Endothelial cell of umbilical vein (primary cell): ENCODE measurements at regions not wholly inside any gene's neighbourhood (a gene's known extent, or its start where the extent isn't known, plus 50 kb on each side); places are given as distances from the start of the nearest gene placed in this dataset.

Experiments
- BruUV-seq: library from RNA; stranded (reverse); fragments of 400-500 nt; replicated peaks from 2 replicates; lab custom pipeline; 2021; lab: Mats Ljungman, UMichigan
- CTCF ChIA-PET: fragments of 300-600, 350-600 bp; sonication (Branson Sonifier 250); formaldehyde crosslinking; loops from one replicate; lab custom pipeline; 2021; ENCODE audit warnings: antibody characterized with exemption, inconsistent platforms; lab: Charles Lee
- POLR2A ChIA-PET: fragments of 300-600, 350-600 bp; sonication (Branson Sonifier 250); formaldehyde crosslinking; loops from one replicate; lab custom pipeline; 2021; ENCODE audit warnings: antibody characterized with exemption, inconsistent platforms; lab: Charles Lee
- DNase-seq: peaks from one replicate; pipeline ENCODE4 v3.0.0-alpha.2; 2011; ENCODE audit warnings: low read depth, low spot score
- FAIRE-seq: peaks from 2 replicates; lab custom pipeline; 2011; peaks lifted over from hg19 to GRCh38; lab: Jason Lieb, UNC
- H2AFZ ChIP-seq: 2 replicates; pipeline ENCODE4 v1.6.0; 2012; ENCODE audit warnings: low read depth, low read length, control low read depth, inconsistent platforms
- H3K27ac ChIP-seq: 2 replicates; pipeline ENCODE4 v1.5.1; 2011; ENCODE audit warnings: low read depth, mild to moderate bottlenecking, control low read depth, low read length, moderate library complexity; ENCODE audit not compliant: insufficient read depth
- H3K27me3 ChIP-seq, 2 experiments: 2 replicates each; pipeline versions ENCODE4 v1.6.0 to v1.6.1; 2011; ENCODE audit warnings: low read length in 2 of 2, mixed read lengths in 1 of 2; ENCODE audit not compliant: control insufficient read depth in 2 of 2, insufficient read depth in 2 of 2
- H3K36me3 ChIP-seq, 2 experiments: 2 replicates in 1 of 2; 3 replicates in 1 of 2; pipeline ENCODE4 v1.5.1; 2011; ENCODE audit warnings: low read length in 2 of 2, mild to moderate bottlenecking in 1 of 2, moderate library complexity in 1 of 2; ENCODE audit not compliant: control insufficient read depth in 2 of 2, insufficient read depth in 2 of 2; ENCODE audit errors: extremely low read depth in 1 of 2
- H3K4me1 ChIP-seq: 3 replicates; pipeline ENCODE4 v1.5.1; 2011; ENCODE audit warnings: mild to moderate bottlenecking, low read length; ENCODE audit not compliant: control insufficient read depth, insufficient read depth; ENCODE audit errors: extremely low read depth
- H3K4me2 ChIP-seq: 2 replicates; pipeline ENCODE4 v1.6.1; 2011; ENCODE audit warnings: low read length, control low read depth, mixed read lengths; ENCODE audit not compliant: insufficient read depth
- H3K4me3 ChIP-seq, 3 experiments: fragments of 200-600 bp in 1 of 3; sonication (generic), shearing (Covaris generic) in 1 of 3; replicated peaks in 1 of 3; 2 replicates each; pipeline ENCODE4 v1.5.1; 2011 to 2016; ENCODE audit warnings: control low read depth in 3 of 3, low read length in 3 of 3, mild to moderate bottlenecking in 2 of 3, inconsistent platforms in 1 of 3, low read depth in 1 of 3, moderate library complexity in 1 of 3; ENCODE audit not compliant: insufficient read depth in 1 of 3
- H3K79me2 ChIP-seq: 2 replicates; pipeline ENCODE4 v1.6.0; 2012; ENCODE audit warnings: low read length, inconsistent platforms; ENCODE audit not compliant: control insufficient read depth, insufficient read depth
- H3K9ac ChIP-seq: replicated peaks from 2 replicates; pipeline ENCODE3; 2011; ENCODE audit warnings: low read length, control low read depth; ENCODE audit not compliant: insufficient read depth; ENCODE audit errors: extremely low read depth
- H3K9me1 ChIP-seq: replicated peaks from 3 replicates; pipeline ENCODE4 v1.6.0; 2011; ENCODE audit warnings: mild to moderate bottlenecking, low read length; ENCODE audit not compliant: control insufficient read depth, insufficient read depth; ENCODE audit errors: extremely low read depth
- H3K9me3 ChIP-seq: replicated peaks from 2 replicates; pipeline ENCODE4 v1.5.1; 2012; ENCODE audit warnings: low read length, inconsistent platforms; ENCODE audit not compliant: control insufficient read depth, insufficient read depth
- H4K20me1 ChIP-seq: replicated peaks from 2 replicates; pipeline ENCODE3; 2011; ENCODE audit warnings: mild to moderate bottlenecking, low read length; ENCODE audit not compliant: control insufficient read depth, insufficient read depth; ENCODE audit errors: extremely low read depth
- EZH2 ChIP-seq: IDR thresholded peaks from 2 replicates; pipeline ENCODE4 v1.6.1; 2012; ENCODE audit warnings: borderline replicate concordance, low read depth, mild to moderate bottlenecking, moderate library complexity, low read length, inconsistent platforms; ENCODE audit not compliant: severe bottlenecking
- FOS ChIP-seq: IDR thresholded peaks from 2 replicates; pipeline ENCODE4 v1.6.1; 2011; ENCODE audit warnings: mild to moderate bottlenecking, low read length, moderate library complexity, borderline replicate concordance; ENCODE audit not compliant: insufficient read depth
- GATA2 ChIP-seq: IDR thresholded peaks from 2 replicates; pipeline ENCODE4 v1.7.0; 2011; ENCODE audit warnings: low read depth, mild to moderate bottlenecking, moderate library complexity, mixed read lengths, low read length; ENCODE audit not compliant: insufficient read length, insufficient read depth
- JUN ChIP-seq: IDR thresholded peaks from 2 replicates; pipeline ENCODE4 v1.6.1; 2011; ENCODE audit warnings: borderline replicate concordance, low read depth; ENCODE audit not compliant: insufficient read length, insufficient read depth
- MYC ChIP-seq: IDR thresholded peaks from one replicate; pipeline ENCODE4 v1.6.1; 2011; ENCODE audit warnings: mild to moderate bottlenecking, low read depth, low read length
- POLR2A ChIP-seq: IDR thresholded peaks from 2 replicates; pipeline ENCODE4 v1.6.1; 2012; ENCODE audit warnings: low read depth, mild to moderate bottlenecking, control low read depth, low read length
- POLR2AphosphoS5 ChIP-seq: IDR thresholded peaks from 2 replicates; pipeline ENCODE4 v1.6.1; 2012; ENCODE audit warnings: low read depth, mild to moderate bottlenecking, control low read depth, low read length, moderate library complexity; ENCODE audit not compliant: insufficient read depth
- dilution Hi-C: fragments of 300-500 bp; cut with MboI; formaldehyde crosslinking; loops from one replicate; pipeline ENCODE4 v1.15.0; 2019; ENCODE audit warnings: low sequenced_read_pairs; ENCODE audit not compliant: extremely low pct_ligation_motif_present
- intact Hi-C: fragments of 100-400 bp; cut with micrococcal nuclease; formaldehyde crosslinking; loops from one replicate; pipeline ENCODE4 v1.10.0; 2022
- TF ChIP-seq, protein P1 (sequence below), 2 donors: IDR thresholded peaks; 1 replicate in 1 of 2; 2 replicates in 1 of 2; pipeline ENCODE4 v1.5.1; 2011; ENCODE audit warnings: low read length in 2 of 2, mild to moderate bottlenecking in 2 of 2, moderate library complexity in 2 of 2, control low read depth in 1 of 2, inconsistent platforms in 1 of 2, low read depth in 1 of 2; ENCODE audit not compliant: insufficient read depth in 1 of 2; ENCODE audit errors: extremely low read depth in 1 of 2
- TF ChIP-seq, protein P2 (sequence below): IDR thresholded peaks from 2 replicates; pipeline ENCODE4 v1.6.1; 2011; ENCODE audit not compliant: insufficient read depth, insufficient read length

DNA sequence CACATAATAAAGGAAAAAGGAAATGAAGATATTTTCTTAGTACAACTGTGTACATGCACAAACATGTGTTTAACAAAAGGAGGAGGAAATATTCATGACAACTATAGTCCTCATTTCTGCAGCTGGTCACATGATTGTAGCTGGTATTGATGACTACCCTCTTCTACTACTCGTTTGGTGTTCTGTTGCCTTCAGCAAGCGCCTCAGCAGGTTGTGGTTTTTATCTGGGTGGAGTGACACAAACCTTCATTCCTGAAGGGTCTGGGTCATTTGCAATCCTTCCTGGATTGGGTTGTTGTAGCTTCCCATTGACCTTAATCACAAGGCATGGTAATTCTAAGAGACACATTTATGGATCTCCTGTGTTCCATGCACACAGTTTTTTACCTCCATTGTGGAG lies 1009.9 kb upstream of the USP15 start:
- dilution Hi-C loops, result no loop called here
- H3K9me3 ChIP-seq, result no peaks in the 10 kb centered on the region

DNA sequence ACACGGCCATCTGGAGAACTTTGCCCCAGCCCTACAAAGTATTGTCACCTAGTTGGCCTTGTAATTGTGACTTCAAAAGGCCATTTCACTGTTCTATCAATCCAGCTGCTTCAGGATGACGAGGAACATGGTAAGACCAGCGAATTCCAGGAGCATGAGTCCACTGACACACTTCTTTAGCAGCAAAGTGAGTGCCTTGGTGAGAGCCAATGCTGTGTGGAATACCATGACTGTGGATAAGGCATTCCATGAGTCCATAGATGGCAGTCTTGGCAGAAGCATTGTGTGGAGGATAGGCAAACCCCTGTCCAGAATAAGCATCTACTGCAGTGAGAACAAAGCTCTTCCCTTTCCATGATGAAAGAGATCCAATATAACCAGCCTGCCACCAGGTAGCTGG lies 1009.1 kb upstream of the USP15 start:
- intact Hi-C loops, result no loop called here

More for the DNA sequence above, 1009.9 kb upstream of the USP15 start:
- Histone ChIP-seq H3K36me3 (no peaks in the 10 kb centered on the region), H3K4me2 (no peak overlapping the region), H3K4me3 (no peak overlapping the region), H2AFZ (no peak overlapping the region), H3K79me2 (no peaks in the 10 kb centered on the region), H3K4me1 (no peaks in the 10 kb centered on the region), H3K9me1 (no peaks in the 10 kb centered on the region), H3K9ac (no peak overlapping the region), H3K27ac (no peak overlapping the region), H3K27me3 (no peaks in the 10 kb centered on the region), H4K20me1 (no peaks in the 10 kb centered on the region)
- ChIA-PET POLR2A (no interaction called here), CTCF (no interaction called here)
- no peak for DNase-seq
- TF ChIP-seq POLR2A (no peak), MYC (no peak), EZH2 (no peak), JUN (no peak), GATA2 (no peak)
- TF ChIP-seq, protein P1, sequence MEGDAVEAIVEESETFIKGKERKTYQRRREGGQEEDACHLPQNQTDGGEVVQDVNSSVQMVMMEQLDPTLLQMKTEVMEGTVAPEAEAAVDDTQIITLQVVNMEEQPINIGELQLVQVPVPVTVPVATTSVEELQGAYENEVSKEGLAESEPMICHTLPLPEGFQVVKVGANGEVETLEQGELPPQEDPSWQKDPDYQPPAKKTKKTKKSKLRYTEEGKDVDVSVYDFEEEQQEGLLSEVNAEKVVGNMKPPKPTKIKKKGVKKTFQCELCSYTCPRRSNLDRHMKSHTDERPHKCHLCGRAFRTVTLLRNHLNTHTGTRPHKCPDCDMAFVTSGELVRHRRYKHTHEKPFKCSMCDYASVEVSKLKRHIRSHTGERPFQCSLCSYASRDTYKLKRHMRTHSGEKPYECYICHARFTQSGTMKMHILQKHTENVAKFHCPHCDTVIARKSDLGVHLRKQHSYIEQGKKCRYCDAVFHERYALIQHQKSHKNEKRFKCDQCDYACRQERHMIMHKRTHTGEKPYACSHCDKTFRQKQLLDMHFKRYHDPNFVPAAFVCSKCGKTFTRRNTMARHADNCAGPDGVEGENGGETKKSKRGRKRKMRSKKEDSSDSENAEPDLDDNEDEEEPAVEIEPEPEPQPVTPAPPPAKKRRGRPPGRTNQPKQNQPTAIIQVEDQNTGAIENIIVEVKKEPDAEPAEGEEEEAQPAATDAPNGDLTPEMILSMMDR (IDR thresholded peaks at IDR 0.05; ENCODE audit: extremely low read depth in 1 of 2, insufficient read depth in 1 of 2, low read depth in 1 of 2, low read length in 2 of 2), result no peak
- TF ChIP-seq, protein P2, sequence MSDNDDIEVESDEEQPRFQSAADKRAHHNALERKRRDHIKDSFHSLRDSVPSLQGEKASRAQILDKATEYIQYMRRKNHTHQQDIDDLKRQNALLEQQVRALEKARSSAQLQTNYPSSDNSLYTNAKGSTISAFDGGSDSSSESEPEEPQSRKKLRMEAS, result no peak
- FAIRE-seq, result no peak
- intact Hi-C loops, result no loop called here
- BruUV-seq, result no TSS peak

More for the DNA sequence above, 1009.1 kb upstream of the USP15 start:
- TF ChIP-seq, protein P1 (IDR thresholded peaks at IDR 0.05; ENCODE audit: extremely low read depth in 1 of 2, insufficient read depth in 1 of 2, low read depth in 1 of 2, low read length in 2 of 2), result no peak
- TF ChIP-seq JUN (no peak), EZH2 (no peak), MYC (no peak), GATA2 (no peak), POLR2AphosphoS5 (no peak), POLR2A (no peak), FOS (no peak)
- TF ChIP-seq, protein P2, result no peak
- H3K9ac ChIP-seq, result no peak overlapping the region
- POLR2A ChIA-PET, result no interaction called here
- H3K79me2 ChIP-seq, result no peaks in the 10 kb centered on the region
- no peak overlapping the region for H2AFZ ChIP-seq
- no peaks in the 10 kb centered on the region for H3K9me3 ChIP-seq
- H3K4me1 ChIP-seq, result no peaks in the 10 kb centered on the region
- CTCF ChIA-PET, result no interaction called here
- H3K27me3 ChIP-seq, result no peaks in the 10 kb centered on the region
- dilution Hi-C loops, result no loop called here
- BruUV-seq, result no TSS peak
- no peak for FAIRE-seq
- H3K27ac ChIP-seq, result no peak overlapping the region
- H3K36me3 ChIP-seq, result no peaks in the 10 kb centered on the region
- no peak overlapping the region for H3K4me2 ChIP-seq
- no peak for DNase-seq
- H3K4me3 ChIP-seq, result no peak overlapping the region
- H4K20me1 ChIP-seq, result no peaks in the 10 kb centered on the region
- no peaks in the 10 kb centered on the region for H3K9me1 ChIP-seq
